Osteocyte (in vitro differentiated cells): ENCODE measurements at regions not wholly inside any gene's neighbourhood (a gene's known extent, or its start where the extent isn't known, plus 50 kb on each side); places are given as distances from the start of the nearest gene placed in this dataset.

Experiments
- DNase-seq: peaks from one replicate; pipeline ENCODE4 v3.0.0; 2021; ENCODE audit warnings: mixed read lengths; ENCODE audit not compliant: unreplicated experiment; ENCODE audit errors: extremely low spot score
- H3K27ac Mint-ChIP-seq: one replicate; pipeline ENCODE4 v1.8.0; 2021; ENCODE audit warnings: mild to moderate bottlenecking, mixed read lengths; ENCODE audit not compliant: unreplicated experiment
- H3K27me3 Mint-ChIP-seq: one replicate; pipeline ENCODE4 v1.8.0; 2021; ENCODE audit warnings: mixed read lengths; ENCODE audit not compliant: unreplicated experiment
- H3K36me3 Mint-ChIP-seq: one replicate; pipeline ENCODE4 v1.8.0; 2021; ENCODE audit warnings: mixed read lengths; ENCODE audit not compliant: unreplicated experiment
- H3K4me1 Mint-ChIP-seq: one replicate; pipeline ENCODE4 v1.8.0; 2021; ENCODE audit warnings: mixed read lengths; ENCODE audit not compliant: unreplicated experiment
- H3K4me3 Mint-ChIP-seq: one replicate; pipeline ENCODE4 v1.8.0; 2021; ENCODE audit warnings: mild to moderate bottlenecking, moderate library complexity, mixed read lengths; ENCODE audit not compliant: unreplicated experiment
- H3K9me3 Mint-ChIP-seq: one replicate; pipeline ENCODE4 v1.8.0; 2021; ENCODE audit warnings: mixed read lengths; ENCODE audit not compliant: unreplicated experiment
- CTCF ChIP-seq: fragments of 200-600 bp; sonication (generic); IDR thresholded peaks from 2 replicates; pipeline ENCODE4 v1.5.0; 2021; ENCODE audit warnings: antibody characterized with exemption, mild to moderate bottlenecking, moderate library complexity

GRCh38 chr1:218066332-218066731, 218.8 kb upstream of the RRP15 start:
- Mint-ChIP-seq H3K27me3 (peaks cover 10% of the 10 kb centered on the region), H3K36me3 (no peaks in the 10 kb centered on the region), H3K4me1 (no peaks in the 10 kb centered on the region), H3K9me3 (no peaks in the 10 kb centered on the region), H3K27ac (no peak overlapping the region), H3K4me3 (no peak overlapping the region)
- no peak for TF ChIP-seq CTCF
- DNase-seq, result no peak

GRCh38 chr1:218068241-218068640, 216.9 kb upstream of the RRP15 start:
- Mint-ChIP-seq H3K9me3 (no peaks in the 10 kb centered on the region), H3K36me3 (no peaks in the 10 kb centered on the region), H3K27me3 (peaks cover 9% of the 10 kb centered on the region), H3K4me3 (no peak overlapping the region), H3K27ac (no peak overlapping the region), H3K4me1 (no peaks in the 10 kb centered on the region)
- no peak for TF ChIP-seq CTCF
- no peak for DNase-seq

- H3K27me3 Mint-ChIP-seq, result peaks cover 3% of the 10 kb centered on the region
- H3K36me3 Mint-ChIP-seq, result no peaks in the 10 kb centered on the region
- no peak overlapping the region for H3K4me3 Mint-ChIP-seq
- TF ChIP-seq CTCF, result no peak
- no peaks in the 10 kb centered on the region for H3K9me3 Mint-ChIP-seq
- no peak overlapping the region for H3K27ac Mint-ChIP-seq
- DNase-seq, result no peak
- no peaks in the 10 kb centered on the region for H3K4me1 Mint-ChIP-seq
These were observed 215.9 kb upstream of the RRP15 start for GRCh38 chr1:218069180-218069579.

- Mint-ChIP-seq H3K27ac (no peak overlapping the region), H3K36me3 (no peaks in the 10 kb centered on the region), H3K9me3 (no peaks in the 10 kb centered on the region), H3K27me3 (no peaks in the 10 kb centered on the region), H3K4me1 (no peaks in the 10 kb centered on the region), H3K4me3 (no peak overlapping the region)
- TF ChIP-seq CTCF, result no peak
- DNase-seq, result no peak
These were observed 212.0 kb upstream of the RRP15 start for GRCh38 chr1:218073062-218073461.

GRCh38 chr1:218078916-218079315, 206.2 kb upstream of the RRP15 start:
- Mint-ChIP-seq H3K9me3 (no peaks in the 10 kb centered on the region), H3K4me1 (no peaks in the 10 kb centered on the region), H3K36me3 (no peaks in the 10 kb centered on the region), H3K27ac (no peak overlapping the region), H3K27me3 (peaks cover 5% of the 10 kb centered on the region), H3K4me3 (no peak overlapping the region)
- DNase-seq, result no peak
- TF ChIP-seq CTCF, result no peak
